ENCODE measurements at regions not wholly inside any gene's neighbourhood (a gene's known extent, or its start where the extent isn't known, plus 50 kb on each side); places are given as distances from the start of the nearest gene placed in this dataset.

DNA sequence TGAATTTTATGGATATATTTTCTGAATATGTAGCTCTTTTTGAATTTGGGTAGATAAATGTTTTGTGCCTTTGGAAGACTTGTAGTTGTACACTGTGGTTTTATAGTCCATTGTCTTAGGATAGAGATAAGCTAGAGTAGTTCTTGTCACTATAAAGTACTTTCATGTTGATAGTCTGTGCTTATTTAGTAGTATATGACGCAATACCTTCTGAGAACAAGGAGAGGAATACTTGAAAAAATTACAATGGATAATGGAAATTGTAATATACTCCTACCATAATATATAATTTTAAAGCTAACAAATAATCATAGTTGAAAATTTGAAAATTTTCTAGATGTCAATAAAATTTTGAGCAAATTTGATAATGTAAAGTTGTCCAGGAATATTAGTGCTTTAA, 664.0 kb downstream of the TLE4 start:
- TF ChIP-seq, protein P1, sequence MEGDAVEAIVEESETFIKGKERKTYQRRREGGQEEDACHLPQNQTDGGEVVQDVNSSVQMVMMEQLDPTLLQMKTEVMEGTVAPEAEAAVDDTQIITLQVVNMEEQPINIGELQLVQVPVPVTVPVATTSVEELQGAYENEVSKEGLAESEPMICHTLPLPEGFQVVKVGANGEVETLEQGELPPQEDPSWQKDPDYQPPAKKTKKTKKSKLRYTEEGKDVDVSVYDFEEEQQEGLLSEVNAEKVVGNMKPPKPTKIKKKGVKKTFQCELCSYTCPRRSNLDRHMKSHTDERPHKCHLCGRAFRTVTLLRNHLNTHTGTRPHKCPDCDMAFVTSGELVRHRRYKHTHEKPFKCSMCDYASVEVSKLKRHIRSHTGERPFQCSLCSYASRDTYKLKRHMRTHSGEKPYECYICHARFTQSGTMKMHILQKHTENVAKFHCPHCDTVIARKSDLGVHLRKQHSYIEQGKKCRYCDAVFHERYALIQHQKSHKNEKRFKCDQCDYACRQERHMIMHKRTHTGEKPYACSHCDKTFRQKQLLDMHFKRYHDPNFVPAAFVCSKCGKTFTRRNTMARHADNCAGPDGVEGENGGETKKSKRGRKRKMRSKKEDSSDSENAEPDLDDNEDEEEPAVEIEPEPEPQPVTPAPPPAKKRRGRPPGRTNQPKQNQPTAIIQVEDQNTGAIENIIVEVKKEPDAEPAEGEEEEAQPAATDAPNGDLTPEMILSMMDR (IDR thresholded peaks at IDR 0.05 in 4 of 5, conservative IDR thresholded peaks at IDR 0.05 in 1 of 5), result no peak
- no peak for TF ChIP-seq POLR2A (IDR thresholded peaks at IDR 0.05)
